Effector CD4-positive, alpha-beta T cell (primary cell): ENCODE measurements at regions not wholly inside any gene's neighbourhood (a gene's known extent, or its start where the extent isn't known, plus 50 kb on each side); places are given as distances from the start of the nearest gene placed in this dataset.
"Not testable (repeated sequence)": the region's sequence is repeated elsewhere in the genome, so short reads cannot be mapped to it uniquely, and the experiment has no call there.

ENCODE experiments used
- DNase-seq: peaks from one replicate; pipeline ENCODE4 v3.0.0-alpha.2; 2020

DNA sequence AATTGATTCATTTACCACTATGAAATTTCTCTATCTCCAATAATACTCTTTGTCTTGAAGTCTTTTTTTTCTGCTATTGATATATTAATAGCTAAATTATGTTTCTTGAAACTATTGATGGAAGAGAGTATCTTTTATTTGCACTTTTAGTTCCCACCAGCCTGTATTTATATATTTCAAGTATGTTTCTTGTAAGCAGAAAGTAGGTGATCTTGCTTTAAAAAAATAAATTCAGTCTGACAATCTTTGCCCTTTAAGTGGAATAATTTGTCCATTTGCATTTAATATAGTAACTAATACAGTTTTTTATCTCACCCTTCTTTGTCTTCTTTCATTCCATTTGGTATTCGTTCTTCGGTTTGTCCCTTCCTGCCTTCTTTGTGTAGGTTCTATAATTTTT lies 790.5 kb downstream of the MCTP2 start:
- DNase-seq: no peak

DNA sequence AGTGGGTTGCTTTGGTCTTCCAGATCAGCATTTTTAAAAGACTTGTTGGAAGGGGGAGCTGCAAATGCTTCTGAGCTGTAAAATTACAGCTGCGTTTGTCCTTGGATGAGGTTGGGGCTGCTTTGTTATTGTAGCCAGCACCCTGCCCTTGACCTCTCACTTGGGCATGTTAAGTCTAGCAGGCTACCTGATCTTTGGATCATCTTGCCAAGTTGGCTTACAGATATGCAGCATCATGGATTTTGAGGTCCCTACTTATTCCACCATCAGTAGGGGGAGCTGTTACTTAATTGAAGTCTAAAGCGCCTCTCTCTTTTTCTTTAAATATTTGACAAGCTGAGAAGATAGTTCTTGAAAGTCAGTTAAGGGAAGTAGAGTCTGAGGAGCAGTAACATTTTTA lies 793.0 kb downstream of the MCTP2 start:
- no peak for DNase-seq

DNA sequence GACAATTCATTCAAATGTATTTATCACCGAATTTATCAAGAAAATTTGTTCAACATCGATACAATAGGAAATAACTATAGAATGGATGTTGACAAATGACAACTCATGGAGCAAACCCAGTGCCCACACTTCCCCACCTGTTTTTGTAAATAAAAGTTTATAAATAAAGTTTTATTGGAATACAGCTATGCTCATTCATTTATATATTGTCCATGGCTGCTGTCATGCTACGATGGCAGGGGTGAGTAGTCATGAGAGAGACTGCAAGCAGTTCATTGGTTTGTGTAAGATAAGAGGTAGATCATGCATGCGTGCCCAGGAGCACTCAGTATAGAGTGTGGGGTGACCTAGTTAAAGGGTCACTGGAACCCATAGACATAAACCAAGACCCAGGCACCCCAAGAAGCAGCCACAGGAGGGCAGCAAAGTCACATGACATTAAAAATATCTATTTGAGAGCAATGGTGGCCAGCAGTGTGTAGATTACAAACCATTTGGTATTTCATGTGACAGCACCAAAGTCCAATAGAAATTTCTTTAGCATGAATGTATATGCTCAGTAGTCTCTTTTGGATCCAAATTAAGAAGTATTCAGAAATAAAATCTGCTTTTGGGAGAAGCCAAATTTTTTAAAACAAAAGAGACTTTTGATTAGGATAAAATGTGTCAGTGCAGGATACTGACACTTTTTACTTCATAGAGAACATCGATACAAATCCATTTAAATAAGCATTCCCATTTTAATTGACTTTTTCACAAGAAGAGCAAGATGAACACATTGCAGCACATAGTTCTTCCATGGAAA lies 794.8 kb downstream of the MCTP2 start:
- DNase-seq: no peak

DNA sequence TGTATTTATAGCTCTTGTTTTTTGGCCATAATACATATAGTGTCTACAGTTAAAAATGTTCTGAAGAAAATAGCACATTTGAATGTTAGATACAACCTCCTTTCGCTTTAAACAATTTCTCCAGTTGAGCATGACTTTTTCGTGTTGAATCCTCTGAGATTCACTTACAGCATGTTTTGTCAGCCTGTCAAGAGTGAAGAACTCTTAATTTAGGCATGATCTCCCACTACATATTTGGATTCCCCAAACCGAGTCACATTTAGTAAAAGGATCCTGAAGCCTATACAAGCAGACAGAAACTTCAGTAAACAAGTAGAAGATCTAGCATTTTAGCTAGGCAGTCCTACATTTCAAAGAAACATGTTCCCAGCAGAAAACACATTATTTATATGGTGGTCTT lies 796.6 kb downstream of the MCTP2 start:
- no peak for DNase-seq

DNA sequence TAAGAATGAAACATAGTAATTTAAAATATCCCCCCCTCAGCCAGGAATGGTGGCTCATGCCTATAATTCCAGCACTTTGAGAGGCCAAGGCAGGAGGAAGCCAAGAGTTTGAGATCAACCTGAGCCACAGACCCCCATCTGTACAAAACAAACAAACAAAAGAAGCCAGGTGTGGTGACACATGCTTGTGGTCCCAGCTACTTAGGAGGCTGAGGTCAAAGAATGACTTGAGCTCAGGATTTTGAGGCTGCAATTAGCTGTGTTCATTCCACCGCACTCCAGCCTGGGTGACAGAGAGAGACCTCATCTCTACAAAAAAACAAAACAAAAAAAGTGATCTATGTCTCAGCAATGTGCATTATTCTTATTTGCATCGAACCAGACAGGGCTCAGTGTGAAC lies 800.8 kb downstream of the MCTP2 start:
- no peak for DNase-seq

DNA sequence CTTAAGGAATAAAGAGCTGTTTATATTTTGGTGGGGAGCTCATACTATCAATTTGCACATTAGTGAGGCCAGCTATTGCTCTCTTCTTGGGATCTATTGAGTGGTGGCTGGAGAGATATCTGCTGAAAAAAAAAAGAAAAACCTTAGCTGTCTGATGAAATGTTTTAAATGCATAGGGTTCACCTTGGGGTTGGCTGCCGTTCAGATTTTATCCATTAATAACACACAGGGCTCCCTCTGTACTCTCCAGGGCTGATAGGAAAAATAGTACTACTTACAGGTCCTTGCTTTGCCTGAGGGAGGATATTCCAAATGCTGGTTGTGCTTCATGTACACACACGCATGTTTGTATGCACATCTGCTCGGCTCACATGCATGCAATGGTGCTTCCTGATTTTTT lies 803.7 kb downstream of the MCTP2 start:
- DNase-seq: no peak

DNA sequence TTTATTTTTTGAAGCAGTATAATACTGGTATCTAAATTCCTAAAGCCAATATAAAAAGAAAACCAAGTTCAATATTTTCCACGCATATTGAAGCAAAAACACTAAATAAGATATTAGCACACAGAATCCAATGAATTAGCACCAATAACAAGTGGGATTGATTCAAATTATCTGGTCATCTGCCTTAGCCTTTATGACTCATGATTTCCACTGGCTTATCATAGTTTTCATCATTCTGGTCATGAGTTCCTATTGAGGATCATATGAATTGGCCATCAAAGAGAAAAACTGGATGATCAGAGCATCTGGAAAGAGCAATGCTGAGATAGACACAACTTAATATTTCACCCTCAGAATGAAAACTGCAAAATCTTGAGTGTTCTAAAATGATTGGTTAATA lies 809.9 kb downstream of the MCTP2 start:
- no peak for DNase-seq

DNA sequence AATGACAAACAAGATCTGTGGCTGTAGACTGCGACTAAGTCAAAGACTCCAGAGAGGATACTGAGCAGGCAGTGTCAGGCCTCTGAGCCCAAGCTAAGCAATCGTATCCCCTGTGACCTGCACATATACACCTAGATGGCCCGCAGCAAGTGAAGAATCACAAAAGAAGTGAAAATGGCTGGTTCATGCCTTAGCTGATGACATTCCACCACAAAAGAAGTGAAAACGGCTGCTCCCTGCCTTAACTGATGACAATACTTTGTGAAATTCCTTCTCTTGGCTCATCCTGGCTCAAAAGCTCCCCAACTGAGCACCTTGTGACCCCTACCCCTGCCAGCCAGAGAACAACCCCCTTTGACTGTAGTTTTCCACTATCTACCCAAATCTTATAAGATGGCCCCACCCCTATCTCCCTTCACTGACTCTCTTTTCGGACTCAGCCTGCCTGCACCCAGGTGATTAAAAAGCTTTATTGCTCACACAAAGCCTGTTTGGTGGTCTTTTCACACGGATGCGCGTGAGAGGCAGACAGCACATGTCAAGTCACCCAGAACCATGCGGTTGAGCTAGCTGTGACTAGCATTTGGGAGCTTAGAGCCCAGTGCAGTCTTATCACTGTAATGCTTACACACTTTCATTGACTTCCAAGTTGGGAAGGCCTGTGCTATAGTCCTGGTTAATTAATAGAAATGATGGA lies 812.0 kb downstream of the MCTP2 start:
- DNase-seq: not testable (repeated sequence)

DNA sequence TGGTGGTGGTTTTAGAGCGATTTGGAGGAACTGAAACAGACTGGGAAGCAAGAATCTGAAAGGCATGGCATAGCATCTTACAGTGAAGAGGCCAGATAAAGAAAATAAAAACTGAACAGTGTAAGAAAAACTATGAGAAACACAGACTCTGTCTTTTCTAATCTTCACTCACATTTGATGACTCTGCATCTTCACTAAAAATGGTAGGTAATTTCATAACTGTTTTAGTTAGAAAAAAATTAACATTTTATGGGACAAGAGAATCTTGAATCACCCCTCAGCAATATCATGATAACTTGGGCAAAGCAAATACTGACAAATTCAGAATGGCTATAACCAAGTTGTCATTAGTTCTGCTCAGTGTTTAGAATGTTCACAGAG lies 812.6 kb downstream of the MCTP2 start:
- no peak for DNase-seq

DNA sequence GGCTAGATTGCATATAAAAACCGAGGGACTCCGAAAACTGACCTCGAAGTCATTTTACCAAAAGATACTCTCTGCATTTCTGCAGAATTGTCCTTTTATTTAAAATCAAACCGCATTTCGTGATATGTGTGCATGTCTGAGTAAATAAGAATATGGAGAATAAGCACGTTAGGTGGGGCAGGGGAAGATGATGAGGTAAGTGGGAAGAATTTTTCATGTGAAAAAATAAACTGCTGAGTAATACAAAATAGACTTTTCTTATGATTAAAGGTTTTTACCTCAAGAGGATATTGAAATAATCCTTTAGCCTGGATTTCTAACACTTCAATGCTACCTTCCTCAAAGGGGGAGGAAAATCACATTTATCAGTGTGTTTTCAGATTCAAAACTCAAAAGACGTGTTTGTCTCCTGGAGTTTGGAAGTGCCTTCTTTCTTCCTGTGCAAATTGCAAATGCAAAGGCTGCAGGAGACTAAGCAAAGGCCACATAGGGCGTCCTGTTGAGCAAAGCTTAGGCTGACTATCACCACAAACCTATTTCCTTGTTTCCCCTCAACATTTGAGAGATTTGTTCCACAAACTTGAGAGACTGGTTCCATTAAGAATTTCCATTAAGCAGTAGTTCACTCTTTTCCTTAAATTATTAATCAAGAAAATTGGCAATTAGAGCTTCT lies 813.5 kb downstream of the MCTP2 start:
- DNase-seq: no peak

DNA sequence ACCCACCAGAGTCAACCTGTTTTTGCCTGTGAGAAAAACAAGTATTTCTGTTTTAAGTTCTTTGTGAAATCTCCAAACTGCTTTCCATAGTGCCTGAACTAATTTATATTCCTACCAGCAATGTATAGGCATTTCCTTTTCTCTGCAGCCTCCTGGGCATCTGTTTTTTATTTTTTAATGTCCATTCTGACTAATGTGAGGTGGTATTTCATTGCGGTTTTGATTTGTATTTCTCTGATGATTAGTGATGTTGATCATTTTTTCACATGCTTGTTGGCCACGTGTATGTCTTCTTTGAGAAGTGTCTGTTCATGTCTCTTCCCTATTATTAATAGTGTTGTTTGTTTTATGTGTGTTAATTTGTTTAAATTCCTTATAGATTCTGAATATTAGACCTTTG lies 820.5 kb downstream of the MCTP2 start:
- no peak for DNase-seq

DNA sequence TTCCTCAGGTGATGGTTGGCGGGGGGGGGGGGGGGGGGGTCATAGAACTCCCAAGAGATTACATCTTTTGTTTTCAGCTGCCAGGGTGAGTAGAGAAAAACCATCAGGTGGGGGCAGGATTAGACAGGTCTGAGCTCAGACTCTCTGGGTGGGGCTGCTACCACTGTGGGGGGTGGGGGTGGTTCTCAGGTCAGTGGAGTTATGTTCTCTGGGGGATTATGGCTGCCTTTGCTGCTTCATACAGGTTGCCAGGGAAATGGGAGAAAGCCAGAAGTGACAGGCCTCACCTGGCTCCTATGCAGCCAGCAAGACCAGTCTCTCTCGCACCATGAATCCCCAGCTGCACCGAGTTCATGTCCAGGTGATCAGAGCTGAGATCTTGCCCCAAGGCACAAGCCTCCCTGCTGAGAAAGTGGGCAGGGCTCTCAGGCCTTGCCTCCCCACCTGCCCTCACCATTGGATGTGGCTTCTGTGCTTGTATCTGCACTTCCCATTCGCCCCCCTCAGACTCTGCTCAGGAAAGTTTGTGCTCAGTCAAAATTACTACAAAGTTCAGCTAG lies 828.1 kb downstream of the MCTP2 start:
- DNase-seq: no peak

DNA sequence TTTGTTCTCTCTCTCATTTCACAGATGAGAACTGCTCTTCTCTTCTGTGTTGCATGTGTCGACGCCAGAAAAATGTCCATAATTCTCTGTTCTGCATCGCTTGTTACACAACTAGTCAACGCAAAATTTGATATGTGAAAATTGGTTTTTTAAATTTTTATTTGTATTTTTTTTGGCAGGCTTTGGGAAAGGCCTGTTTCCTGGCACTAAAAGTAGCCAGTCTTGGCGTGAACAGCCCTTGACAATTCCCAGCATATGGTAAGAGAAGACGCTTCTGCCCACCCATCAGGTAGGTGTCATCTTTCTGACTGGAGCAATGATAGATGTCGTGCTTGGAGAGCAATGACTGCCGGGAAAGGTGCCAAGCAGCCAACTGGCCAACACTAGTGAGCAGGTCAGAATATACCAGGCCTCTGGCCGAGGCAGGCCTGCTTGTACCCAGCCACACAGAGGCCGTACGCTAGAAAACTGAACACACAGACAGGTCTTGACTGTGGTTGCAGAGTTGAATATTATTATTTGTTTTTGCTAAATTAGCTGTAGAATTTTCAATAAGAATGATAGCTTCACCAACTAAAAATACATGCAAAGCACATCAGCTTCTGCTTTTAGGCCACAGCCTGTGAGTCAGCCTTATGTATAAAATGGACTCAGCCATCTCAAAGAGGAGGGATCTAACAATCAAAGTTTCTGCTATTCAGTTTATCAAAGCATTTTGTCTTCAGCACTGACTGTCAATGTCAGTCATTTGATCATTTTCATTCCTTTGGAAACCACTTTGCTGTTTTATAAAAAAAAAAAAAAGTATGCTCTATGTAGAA lies 837.5 kb downstream of the MCTP2 start:
- DNase-seq: no peak

DNA sequence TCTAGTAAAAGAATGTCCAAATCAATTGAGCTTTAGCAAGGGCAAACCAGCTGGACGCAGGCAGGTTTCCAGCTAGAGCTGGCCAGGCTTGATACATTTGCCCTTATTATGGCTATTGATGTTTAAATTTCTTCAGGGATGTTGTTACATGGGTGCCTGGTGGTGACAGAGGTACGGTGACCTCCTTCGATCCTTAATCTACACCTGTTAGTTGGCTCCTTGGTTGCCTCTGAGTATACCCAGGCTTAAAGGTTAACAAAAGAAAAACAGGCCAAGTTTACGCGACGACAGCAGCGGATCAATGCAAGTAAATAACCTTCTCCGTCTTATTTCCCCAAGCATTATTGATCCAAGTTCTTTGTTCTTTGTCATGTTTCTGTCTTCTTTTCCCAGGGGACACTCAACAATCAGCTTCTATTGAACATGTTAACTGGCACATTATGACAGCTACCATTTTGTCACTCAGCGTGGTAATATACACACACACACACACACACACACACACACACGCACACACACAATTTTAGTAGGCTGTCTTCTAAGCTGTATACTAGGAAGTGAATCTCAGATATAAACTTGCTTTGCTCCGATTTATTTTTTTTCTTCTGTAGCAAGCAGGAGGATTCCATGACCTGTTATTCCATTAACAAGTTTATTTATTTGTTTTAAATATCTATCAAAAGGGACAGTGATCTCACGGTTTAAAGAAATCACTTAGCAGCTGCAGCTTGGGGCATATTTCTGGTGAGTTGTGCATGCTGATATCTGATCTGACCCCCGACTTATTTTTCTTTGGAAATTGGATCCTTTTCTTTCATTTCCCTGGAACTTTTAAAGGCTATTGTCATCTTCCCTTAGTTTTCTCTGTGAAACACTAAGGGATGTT lies 844.7 kb downstream of the MCTP2 start:
- DNase-seq: no peak

DNA sequence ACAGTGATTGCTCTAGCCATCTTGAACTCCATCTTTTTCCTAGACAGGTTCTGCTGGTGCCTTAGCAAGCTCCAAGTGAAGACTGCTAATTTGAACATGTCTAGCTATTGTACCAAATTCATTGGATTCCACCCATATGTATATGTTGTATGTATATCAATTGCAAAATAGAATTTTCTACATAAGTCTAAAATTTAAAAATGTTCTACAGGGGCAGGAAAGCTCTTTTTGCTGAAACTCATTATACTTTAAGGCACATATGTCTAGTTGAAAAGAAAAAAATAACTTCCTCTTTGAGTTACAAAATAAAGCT lies 845.3 kb downstream of the MCTP2 start:
- DNase-seq: no peak

DNA sequence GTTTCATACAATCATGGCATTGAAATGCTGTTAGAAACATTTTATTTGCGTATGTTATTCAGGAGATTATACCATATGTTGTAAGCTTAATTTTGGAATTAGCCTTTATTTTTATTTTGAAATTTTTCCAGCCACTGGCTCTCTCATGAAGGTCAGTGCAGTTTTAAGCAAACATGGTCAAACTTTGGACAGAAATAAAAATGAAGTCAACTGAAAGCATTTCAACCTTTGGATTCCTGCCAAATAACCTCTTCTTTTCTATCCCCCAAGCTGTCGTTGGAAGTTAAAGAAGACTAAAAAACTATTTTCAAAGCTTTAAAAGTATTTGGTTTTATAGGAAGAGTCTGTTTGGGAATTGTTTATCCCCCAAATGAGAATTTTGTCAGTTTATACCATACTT lies 846.6 kb downstream of the MCTP2 start:
- no peak for DNase-seq

DNA sequence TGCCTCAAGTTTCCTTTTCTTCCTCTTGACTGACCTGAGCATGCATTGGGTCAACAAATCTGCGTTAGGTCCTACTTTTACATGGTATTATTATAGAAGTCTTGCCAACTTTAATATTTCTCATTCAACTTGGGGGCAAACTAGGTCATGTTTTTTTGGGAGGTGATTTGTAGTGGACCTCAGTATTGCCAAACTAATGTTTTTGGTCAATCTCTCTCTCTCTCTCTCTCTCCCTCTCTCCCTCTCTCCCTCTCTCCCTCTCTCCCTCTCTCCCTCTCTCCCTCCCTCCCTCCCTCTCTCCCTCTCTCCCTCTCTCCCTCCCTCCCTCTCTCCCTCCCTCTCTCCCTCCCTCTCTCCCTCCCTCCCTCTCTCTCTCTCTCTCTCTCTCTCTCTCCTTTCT lies 848.9 kb downstream of the MCTP2 start:
- not testable (repeated sequence) for DNase-seq

DNA sequence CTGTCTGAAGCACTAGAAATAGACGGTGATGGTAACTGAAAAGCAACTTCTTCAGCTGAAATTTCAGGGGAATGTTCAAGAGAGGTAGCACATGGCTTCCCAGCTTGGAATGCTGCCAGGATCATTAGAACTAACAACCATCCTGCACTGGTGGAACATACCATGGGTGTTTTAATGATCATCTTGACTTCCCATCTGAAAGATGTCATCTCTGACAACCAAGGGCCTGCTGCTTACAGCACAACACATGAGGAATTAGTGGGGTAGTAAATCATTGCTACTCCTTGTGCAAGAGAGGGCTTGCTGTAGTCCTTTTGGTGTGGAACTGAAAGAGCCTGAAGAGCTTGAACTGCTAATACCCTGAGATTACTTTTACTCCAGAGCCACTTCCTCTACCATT lies 853.7 kb downstream of the MCTP2 start:
- no peak for DNase-seq

DNA sequence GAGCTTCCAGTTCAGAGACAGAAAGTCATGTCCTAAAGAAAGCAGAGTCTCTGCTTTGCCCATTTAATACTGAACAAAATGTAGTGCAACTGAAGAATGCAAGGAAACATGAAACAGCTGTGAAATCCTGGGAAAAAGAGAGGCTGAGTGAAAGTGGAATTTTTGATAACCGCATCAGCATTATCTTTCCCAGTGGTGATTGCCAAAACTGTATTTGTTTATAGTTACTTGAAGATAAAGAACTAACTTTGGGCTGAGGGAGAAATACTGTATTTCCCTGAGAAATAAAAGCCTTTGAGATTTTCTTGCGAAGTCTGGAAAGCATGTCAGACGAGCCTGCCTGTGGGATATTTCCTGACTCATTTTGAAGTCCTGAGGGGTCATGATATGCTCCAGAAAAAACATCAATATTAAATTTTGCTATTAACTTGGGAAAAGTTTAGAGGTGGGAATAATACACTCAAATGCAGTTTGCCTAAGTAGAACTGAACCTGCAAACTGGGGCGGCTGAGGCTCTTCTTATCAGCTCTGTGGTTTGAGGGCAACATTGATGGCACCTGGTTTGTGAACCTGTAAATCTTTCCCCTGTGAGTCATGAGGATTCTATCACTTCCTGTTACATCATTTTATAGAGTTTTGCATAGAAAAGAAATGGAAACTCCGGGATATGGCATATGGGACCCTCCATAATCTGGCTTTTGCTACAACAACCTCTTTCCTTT lies 855.3 kb downstream of the MCTP2 start:
- DNase-seq: no peak

DNA sequence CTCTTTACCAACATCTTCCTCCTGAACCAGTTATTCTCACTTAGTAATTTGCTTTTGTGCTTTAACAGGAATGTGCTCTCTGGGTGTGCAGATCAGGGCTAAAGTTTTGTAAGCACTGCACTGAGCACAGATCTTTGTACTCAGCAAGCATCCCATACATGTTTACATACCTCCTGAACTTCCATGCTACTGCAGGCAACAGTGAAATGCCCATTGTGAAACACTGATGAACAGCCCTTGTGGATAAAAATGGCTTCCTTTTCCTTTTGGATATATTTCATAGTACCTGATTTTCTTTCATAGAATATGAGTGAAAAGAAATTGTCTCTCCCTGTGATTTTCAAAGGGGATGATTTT lies 855.9 kb downstream of the MCTP2 start:
- no peak for DNase-seq

DNA sequence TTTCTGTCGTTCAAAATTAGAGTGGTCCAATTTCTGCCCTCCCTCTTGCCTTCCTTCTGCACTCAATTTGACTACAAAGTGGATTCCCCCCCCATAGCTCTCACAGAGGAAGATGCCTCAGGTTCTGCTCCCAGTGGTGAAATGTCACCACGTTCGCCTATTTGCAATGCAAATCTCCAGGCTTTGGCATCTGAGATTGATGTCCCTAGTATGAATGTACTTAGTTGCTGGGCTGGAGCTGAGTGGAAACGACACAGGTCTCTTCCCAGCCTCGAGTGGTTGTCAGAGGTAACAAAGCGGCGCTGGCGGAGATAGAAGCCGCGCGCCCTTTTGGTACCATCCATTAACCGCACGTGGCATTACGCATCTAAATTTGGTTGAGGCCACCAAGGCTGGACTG lies 860.1 kb downstream of the MCTP2 start:
- no peak for DNase-seq
